DND-41 (cell line): ENCODE measurements at regions not wholly inside any gene's neighbourhood (a gene's known extent, or its start where the extent isn't known, plus 50 kb on each side); places are given as distances from the start of the nearest gene placed in this dataset.

Experiments used
- CTCF ChIP-seq: IDR thresholded peaks from 2 replicates; pipeline ENCODE4 v1.5.1; 2012; ENCODE audit warnings: borderline replicate concordance, low read length, moderate library complexity, mild to moderate bottlenecking; ENCODE audit not compliant: poor library complexity, severe bottlenecking; ENCODE audit errors: extremely low read depth
- EZH2 ChIP-seq: IDR thresholded peaks from 3 replicates; pipeline ENCODE4 v1.6.1; 2012; ENCODE audit warnings: borderline replicate concordance, low read depth, mild to moderate bottlenecking, moderate library complexity, low read length, inconsistent platforms; ENCODE audit not compliant: severe bottlenecking

GRCh38 chr1:234968451-234968850, 160.2 kb downstream of the TOMM20 start:
- TF ChIP-seq CTCF = no peak
- TF ChIP-seq EZH2 = no peak
